Endothelial cell of umbilical vein (primary cell): ENCODE measurements at regions not wholly inside any gene's neighbourhood (a gene's known extent, or its start where the extent isn't known, plus 50 kb on each side); places are given as distances from the start of the nearest gene placed in this dataset.

Experiments
- CTCF ChIP-seq, 2 donors: IDR thresholded peaks; 1 replicate in 1 of 2; 2 replicates in 1 of 2; pipeline ENCODE4 v1.5.1; 2011; ENCODE audit warnings: low read length in 2 of 2, mild to moderate bottlenecking in 2 of 2, moderate library complexity in 2 of 2, control low read depth in 1 of 2, inconsistent platforms in 1 of 2, low read depth in 1 of 2; ENCODE audit not compliant: insufficient read depth in 1 of 2; ENCODE audit errors: extremely low read depth in 1 of 2
- EZH2 ChIP-seq: IDR thresholded peaks from 2 replicates; pipeline ENCODE4 v1.6.1; 2012; ENCODE audit warnings: borderline replicate concordance, low read depth, mild to moderate bottlenecking, moderate library complexity, low read length, inconsistent platforms; ENCODE audit not compliant: severe bottlenecking
- FOS ChIP-seq: IDR thresholded peaks from 2 replicates; pipeline ENCODE4 v1.6.1; 2011; ENCODE audit warnings: mild to moderate bottlenecking, low read length, moderate library complexity, borderline replicate concordance; ENCODE audit not compliant: insufficient read depth
- MAX ChIP-seq: IDR thresholded peaks from 2 replicates; pipeline ENCODE4 v1.6.1; 2011; ENCODE audit not compliant: insufficient read depth, insufficient read length
- MYC ChIP-seq: IDR thresholded peaks from one replicate; pipeline ENCODE4 v1.6.1; 2011; ENCODE audit warnings: mild to moderate bottlenecking, low read depth, low read length
- POLR2A ChIP-seq: IDR thresholded peaks from 2 replicates; pipeline ENCODE4 v1.6.1; 2012; ENCODE audit warnings: low read depth, mild to moderate bottlenecking, control low read depth, low read length

- no peak for TF ChIP-seq CTCF (IDR thresholded peaks at IDR 0.05; ENCODE audit: extremely low read depth in 1 of 2, insufficient read depth in 1 of 2, low read depth in 1 of 2, low read length in 2 of 2)
- no peak for TF ChIP-seq FOS
- no peak for TF ChIP-seq POLR2A
- TF ChIP-seq MAX: no peak
- no peak for TF ChIP-seq EZH2
- no peak for TF ChIP-seq MYC
Observed at GRCh38 chr2:35714883-35715282, 640.7 kb upstream of the CRIM1 start.
